GM12874 (cell line): ENCODE measurements at regions not wholly inside any gene's neighbourhood (a gene's known extent, or its start where the extent isn't known, plus 50 kb on each side); places are given as distances from the start of the nearest gene placed in this dataset.

ENCODE experiments used
- TF ChIP-seq, protein P1 (sequence below): IDR thresholded peaks from 2 replicates; pipeline ENCODE4 v1.5.1; 2011; ENCODE audit warnings: low read depth, mild to moderate bottlenecking, control low read depth, low read length, moderate library complexity; ENCODE audit not compliant: insufficient read depth

DNA sequence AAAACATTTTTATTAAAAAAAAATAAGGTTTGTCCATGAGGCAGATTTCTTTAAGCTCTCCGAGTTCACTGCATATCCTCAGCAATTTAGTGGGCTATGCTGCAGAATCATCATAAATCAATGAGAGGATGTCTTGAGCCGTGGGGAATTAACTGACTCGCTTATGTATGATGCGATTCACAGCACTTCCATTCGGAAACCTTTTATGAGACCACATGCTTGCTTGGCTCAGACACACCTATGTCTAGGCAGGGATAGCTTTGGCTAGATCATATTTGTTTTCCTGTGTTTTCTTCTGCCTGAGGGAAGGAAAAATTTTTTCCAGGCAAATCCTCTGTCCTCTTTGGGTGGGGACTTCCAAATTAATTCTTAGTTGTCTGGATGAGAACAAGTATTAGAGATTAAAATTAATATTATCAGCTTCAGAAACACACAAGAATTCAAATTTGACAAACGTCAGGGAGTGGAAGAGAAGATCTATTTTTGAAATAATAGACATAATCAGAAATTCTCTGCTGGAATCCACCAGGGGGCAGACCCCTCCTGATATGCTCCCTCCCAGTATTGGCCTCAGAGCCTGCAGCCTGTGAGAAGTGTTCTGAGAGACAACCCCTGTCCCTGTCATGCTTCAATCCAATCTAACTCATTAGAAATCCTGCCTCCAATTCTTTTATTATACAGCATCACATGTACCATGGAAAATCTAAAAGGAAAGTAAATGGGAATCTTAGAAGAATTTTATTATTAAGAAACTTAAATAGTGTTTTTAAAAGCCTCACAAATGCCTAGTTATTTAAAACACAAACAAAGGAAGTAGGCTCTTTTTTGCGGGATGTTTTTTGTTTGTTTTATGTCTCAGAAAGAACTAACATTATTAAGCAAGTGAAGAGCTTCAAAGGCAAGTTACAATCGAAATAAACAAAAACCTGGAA is 345.1 kb upstream of the TACR3 start:
- TF ChIP-seq, protein P1, sequence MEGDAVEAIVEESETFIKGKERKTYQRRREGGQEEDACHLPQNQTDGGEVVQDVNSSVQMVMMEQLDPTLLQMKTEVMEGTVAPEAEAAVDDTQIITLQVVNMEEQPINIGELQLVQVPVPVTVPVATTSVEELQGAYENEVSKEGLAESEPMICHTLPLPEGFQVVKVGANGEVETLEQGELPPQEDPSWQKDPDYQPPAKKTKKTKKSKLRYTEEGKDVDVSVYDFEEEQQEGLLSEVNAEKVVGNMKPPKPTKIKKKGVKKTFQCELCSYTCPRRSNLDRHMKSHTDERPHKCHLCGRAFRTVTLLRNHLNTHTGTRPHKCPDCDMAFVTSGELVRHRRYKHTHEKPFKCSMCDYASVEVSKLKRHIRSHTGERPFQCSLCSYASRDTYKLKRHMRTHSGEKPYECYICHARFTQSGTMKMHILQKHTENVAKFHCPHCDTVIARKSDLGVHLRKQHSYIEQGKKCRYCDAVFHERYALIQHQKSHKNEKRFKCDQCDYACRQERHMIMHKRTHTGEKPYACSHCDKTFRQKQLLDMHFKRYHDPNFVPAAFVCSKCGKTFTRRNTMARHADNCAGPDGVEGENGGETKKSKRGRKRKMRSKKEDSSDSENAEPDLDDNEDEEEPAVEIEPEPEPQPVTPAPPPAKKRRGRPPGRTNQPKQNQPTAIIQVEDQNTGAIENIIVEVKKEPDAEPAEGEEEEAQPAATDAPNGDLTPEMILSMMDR: peak; percentile 55

DNA sequence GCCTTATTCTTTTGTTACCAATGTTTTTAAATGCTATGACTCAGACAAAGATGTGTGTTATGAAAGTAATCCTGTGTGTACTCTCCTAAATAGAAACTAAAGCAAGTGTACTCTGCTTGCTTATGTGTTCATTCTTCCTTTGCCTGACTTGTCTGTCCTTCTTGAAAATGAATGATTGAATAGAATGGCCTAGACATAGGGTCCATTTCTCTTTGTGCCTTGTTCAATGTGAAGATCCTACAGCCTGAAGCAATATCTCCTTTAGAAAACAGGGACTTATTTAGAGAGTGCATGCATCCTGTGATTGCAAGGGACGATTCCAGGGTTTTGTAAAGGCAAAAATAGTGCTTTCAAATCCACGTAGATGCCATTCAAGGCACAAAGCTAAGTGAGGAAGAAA is 343.6 kb upstream of the TACR3 start:
- TF ChIP-seq, protein P1: no peak

DNA sequence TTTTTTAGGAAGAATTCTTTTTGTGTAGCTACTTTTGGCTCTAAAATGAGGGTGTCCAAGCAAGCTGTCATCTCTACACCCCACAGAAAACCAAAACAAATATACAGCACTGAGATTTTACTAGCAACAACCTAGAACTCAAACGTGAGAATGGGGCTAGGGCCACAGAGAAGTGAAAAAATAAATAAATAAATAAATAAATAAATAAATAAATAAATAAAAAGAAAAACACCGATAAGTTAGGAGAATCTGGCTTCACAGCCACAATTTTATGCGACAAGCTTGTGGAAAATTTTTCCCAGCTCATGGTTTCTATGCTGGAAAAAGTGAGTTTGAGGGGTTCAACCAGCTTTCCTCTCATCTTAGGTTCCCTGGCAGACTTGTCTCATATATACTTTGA is 324.6 kb upstream of the TACR3 start:
- TF ChIP-seq, protein P1: no peak

DNA sequence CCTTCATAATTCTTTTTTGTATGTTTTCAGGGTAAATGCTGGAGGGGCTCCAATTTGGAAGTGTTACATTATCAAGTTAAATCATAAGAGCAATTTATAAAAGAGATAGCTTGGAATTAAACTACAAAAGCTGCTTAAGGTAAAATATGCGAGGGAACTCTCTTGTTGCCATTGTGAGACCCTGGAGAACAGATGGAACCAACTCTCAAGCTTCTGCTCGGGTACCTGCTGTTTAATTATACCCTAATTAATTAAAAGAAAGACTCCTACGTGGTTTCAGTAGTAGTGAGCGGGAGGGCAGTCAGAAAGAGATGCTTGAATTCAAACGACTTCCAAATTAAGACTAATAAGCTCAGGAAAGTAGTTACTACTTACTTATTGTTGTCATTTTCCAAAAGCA is 313.1 kb upstream of the TACR3 start:
- TF ChIP-seq, protein P1: no peak

DNA sequence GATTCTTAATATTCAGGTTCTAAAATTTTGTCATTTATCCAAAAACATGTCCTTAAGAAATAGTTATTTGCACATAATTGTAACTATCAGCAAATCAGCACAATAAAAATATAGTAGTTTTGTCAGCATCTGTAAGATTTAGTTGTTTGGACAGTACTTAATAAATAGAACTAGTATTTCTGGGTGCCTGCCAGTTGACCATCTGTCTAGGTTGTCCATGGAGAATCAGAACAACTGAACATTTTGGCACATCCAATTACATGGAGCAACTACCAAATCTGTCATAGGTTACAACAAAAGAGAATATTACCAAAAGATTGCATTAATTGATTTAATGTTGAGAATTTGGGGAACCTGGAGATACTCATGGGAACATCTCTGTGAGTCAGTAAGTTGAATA is 305.5 kb upstream of the TACR3 start:
- TF ChIP-seq, protein P1: no peak

DNA sequence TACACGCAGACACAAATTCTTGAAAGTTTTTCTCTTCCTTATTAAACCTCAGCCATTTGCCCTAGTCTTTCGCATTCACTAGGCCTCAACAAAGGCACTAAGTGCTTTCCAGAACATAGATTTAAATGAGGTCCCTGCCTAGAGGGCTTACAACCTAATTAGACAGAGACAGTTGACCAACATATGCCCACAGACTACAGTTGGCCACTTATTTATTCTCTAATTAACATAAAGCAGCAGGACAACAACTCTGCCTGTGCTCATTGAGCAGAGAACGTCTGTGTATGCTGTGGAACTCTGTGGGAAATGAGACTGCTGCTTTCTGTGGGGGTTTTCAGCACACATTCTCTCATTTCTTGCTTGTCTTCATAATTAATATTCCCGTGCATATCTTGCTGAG is 303.0 kb upstream of the TACR3 start:
- TF ChIP-seq, protein P1: no peak

DNA sequence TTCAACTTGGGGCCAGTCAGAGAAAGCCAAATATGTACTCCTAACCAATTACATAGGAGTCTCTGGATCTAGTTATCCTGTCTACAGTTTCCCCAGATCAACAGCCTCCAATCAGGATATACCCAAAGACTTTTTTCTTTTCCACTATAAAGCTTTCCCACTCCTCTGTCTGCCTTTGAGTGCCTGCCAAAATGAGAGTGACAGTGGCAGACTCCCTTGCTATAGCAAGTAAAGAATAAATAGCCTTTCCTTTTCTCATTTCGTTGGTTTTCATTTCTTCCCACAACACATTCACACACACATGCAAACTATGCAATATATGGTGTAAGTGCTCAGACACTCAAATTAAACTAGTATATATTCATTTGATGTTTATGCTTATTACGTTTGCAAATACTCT is 302.4 kb upstream of the TACR3 start:
- TF ChIP-seq, protein P1: no peak
